GM12891 (cell line): ENCODE measurements at regions not wholly inside any gene's neighbourhood (a gene's known extent, or its start where the extent isn't known, plus 50 kb on each side); places are given as distances from the start of the nearest gene placed in this dataset.

ENCODE experiments used
- POLR2A ChIP-seq: IDR thresholded peaks from 2 replicates; pipeline ENCODE4 v1.6.1; 2011; ENCODE audit warnings: low read depth, low read length, control low read depth
- POLR2AphosphoS5 ChIP-seq: IDR thresholded peaks from 2 replicates; pipeline ENCODE4 v1.6.1; 2011; ENCODE audit warnings: low read depth, low read length, control low read depth
- POU2F2 ChIP-seq: IDR thresholded peaks from 2 replicates; pipeline ENCODE4 v1.6.1; 2011; ENCODE audit warnings: low read depth, mild to moderate bottlenecking, control low read depth, low read length, moderate library complexity
- SPI1 ChIP-seq: IDR thresholded peaks from 2 replicates; pipeline ENCODE4 v1.6.1; 2011; ENCODE audit warnings: low read depth, low read length, control low read depth
- TAF1 ChIP-seq: IDR thresholded peaks from 2 replicates; pipeline ENCODE4 v1.6.1; 2011; ENCODE audit warnings: low read depth, low read length, control low read depth

GRCh38 chr10:90350122-90350521, 507.7 kb downstream of the HTR7 start:
- TF ChIP-seq POLR2A (no peak), POLR2AphosphoS5 (no peak), SPI1 (no peak), TAF1 (no peak), POU2F2 (no peak)
